ENCODE measurements at regions not wholly inside any gene's neighbourhood (a gene's known extent, or its start where the extent isn't known, plus 50 kb on each side); places are given as distances from the start of the nearest gene placed in this dataset.

- no peak for TF ChIP-seq ZFX (IDR thresholded peaks at IDR 0.05)
- TF ChIP-seq CTCF (conservative IDR thresholded peaks at IDR 0.05): no peak
- no peak overlapping the region for H3K27ac ChIP-seq
Measured at GRCh38 chr18:28575123-28575522, 398.2 kb upstream of the CDH2 start.

GRCh38 chr18:28574175-28574574 is 397.2 kb upstream of the CDH2 start:
- H3K27ac ChIP-seq: no peak overlapping the region
- TF ChIP-seq ZFX (IDR thresholded peaks at IDR 0.05): no peak
- no peak for TF ChIP-seq CTCF (conservative IDR thresholded peaks at IDR 0.05)

- no peak overlapping the region for H3K27ac ChIP-seq
- no peak for TF ChIP-seq ZFX (IDR thresholded peaks at IDR 0.05)
- no peak for TF ChIP-seq CTCF (conservative IDR thresholded peaks at IDR 0.05)
Measured at GRCh38 chr18:28571929-28572328, 395.0 kb upstream of the CDH2 start.

GRCh38 chr18:28560331-28560730 is 383.4 kb upstream of the CDH2 start:
- no peak overlapping the region for H3K27ac ChIP-seq
- TF ChIP-seq ZFX (IDR thresholded peaks at IDR 0.05) (no peak), CTCF (conservative IDR thresholded peaks at IDR 0.05) (no peak)

GRCh38 chr18:28559511-28559910 is 382.6 kb upstream of the CDH2 start:
- TF ChIP-seq CTCF (conservative IDR thresholded peaks at IDR 0.05) (no peak), ZFX (IDR thresholded peaks at IDR 0.05) (no peak)
- no peak overlapping the region for H3K27ac ChIP-seq

- TF ChIP-seq ZFX (IDR thresholded peaks at IDR 0.05) (no peak), CTCF (conservative IDR thresholded peaks at IDR 0.05) (no peak)
- H3K27ac ChIP-seq: no peak overlapping the region
Measured at GRCh38 chr18:28541934-28542333, 365.0 kb upstream of the CDH2 start.

GRCh38 chr18:28541276-28541930 is 364.5 kb upstream of the CDH2 start:
- no peak for TF ChIP-seq ZFX (IDR thresholded peaks at IDR 0.05)
- no peak for TF ChIP-seq CTCF (conservative IDR thresholded peaks at IDR 0.05)
- no peak overlapping the region for H3K27ac ChIP-seq
